ENCODE measurements at regions not wholly inside any gene's neighbourhood (a gene's known extent, or its start where the extent isn't known, plus 50 kb on each side); places are given as distances from the start of the nearest gene placed in this dataset.

DNA sequence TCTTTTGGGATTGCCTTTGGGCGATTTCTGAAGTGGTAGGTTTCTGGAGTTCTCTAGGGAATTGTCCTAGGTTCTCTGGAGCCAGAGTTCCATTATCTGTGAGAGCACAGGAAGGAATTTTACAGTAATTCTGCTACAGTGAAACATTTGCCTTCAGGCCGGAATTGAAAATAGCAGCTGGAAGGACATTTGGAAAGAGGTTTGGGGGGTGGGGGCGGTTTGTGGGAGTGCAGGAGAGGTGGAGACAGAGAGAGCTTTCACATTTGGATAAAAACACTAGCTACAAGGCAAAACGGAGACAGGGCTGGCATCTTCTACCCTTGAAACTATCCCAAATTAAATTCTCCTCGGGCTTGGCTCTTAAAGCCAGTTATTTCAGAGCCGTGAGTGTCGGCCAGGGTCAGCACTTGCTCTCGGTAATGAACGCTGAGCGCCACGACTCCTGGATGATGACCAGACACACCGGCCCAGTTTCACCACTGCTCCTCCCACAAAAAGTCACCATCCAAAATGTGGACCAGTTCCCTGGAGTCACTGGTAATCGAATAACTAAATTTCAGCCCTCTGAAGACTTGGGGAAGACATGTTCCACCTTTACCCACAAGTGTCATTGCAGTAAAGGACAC lies 67.7 kb upstream of the TANC2 start (continued):
- TF ChIP-seq, protein P1, sequence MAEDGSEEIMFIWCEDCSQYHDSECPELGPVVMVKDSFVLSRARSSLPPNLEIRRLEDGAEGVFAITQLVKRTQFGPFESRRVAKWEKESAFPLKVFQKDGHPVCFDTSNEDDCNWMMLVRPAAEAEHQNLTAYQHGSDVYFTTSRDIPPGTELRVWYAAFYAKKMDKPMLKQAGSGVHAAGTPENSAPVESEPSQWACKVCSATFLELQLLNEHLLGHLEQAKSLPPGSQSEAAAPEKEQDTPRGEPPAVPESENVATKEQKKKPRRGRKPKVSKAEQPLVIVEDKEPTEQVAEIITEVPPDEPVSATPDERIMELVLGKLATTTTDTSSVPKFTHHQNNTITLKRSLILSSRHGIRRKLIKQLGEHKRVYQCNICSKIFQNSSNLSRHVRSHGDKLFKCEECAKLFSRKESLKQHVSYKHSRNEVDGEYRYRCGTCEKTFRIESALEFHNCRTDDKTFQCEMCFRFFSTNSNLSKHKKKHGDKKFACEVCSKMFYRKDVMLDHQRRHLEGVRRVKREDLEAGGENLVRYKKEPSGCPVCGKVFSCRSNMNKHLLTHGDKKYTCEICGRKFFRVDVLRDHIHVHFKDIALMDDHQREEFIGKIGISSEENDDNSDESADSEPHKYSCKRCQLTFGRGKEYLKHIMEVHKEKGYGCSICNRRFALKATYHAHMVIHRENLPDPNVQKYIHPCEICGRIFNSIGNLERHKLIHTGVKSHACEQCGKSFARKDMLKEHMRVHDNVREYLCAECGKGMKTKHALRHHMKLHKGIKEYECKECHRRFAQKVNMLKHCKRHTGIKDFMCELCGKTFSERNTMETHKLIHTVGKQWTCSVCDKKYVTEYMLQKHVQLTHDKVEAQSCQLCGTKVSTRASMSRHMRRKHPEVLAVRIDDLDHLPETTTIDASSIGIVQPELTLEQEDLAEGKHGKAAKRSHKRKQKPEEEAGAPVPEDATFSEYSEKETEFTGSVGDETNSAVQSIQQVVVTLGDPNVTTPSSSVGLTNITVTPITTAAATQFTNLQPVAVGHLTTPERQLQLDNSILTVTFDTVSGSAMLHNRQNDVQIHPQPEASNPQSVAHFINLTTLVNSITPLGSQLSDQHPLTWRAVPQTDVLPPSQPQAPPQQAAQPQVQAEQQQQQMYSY (CRISPR knock-in tag; IDR thresholded peaks at IDR 0.05) = no peak
- no peak for TF ChIP-seq ZNF432 (CRISPR knock-in tag; IDR thresholded peaks at IDR 0.05; ENCODE audit: borderline replicate concordance)
- no peak for TF ChIP-seq POLR2G (IDR thresholded peaks at IDR 0.05; ENCODE audit: low read depth, low read length)
- TF ChIP-seq KLF15 (CRISPR knock-in tag; IDR thresholded peaks at IDR 0.05; ENCODE audit: borderline replicate concordance) = no peak
- TF ChIP-seq ARNT2 (CRISPR knock-in tag; IDR thresholded peaks at IDR 0.05; ENCODE audit: low read depth) = no peak
- TF ChIP-seq ZNF644 (CRISPR knock-in tag; IDR thresholded peaks at IDR 0.05; ENCODE audit: low read depth) = no peak

DNA sequence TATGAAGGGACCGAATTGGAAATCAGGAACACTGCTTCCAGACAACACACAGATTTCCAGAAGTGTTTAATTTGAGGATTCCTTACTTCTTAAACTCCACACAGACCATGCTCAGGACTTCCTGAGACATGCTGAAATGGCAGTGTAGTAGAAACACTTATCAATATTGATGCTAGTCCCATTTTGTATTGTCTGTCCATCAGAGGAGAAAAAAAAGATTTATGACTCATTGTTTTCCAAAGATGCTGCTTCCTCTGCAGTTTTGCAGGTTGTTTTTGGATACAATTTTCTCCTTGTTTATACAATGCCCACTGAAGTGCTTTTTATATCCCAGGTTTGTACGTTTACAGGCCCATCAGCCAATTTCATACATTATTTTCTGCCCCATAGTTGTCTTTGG lies 68.3 kb upstream of the TANC2 start:
- Histone ChIP-seq H4K20me1 (ENCODE audit: insufficient read depth, low read length) (no peaks in the 10 kb centered on the region), H3K9me3 (ENCODE audit: low read length) (no peaks in the 10 kb centered on the region), H3K36me3 (replicated peaks in 1 of 2; ENCODE audit: control insufficient read depth in 1 of 2, insufficient read depth in 2 of 2, low read length in 2 of 2) (no peaks in the 10 kb centered on the region), H2AFZ (ENCODE audit: low read length) (no peak overlapping the region), H3K4me2 (ENCODE audit: low read depth, low read length) (no peak overlapping the region), H3K27ac (ENCODE audit: extremely low read length, insufficient read depth, low read length) (no peak overlapping the region), H3K27me3 (ENCODE audit: control insufficient read depth in 1 of 2, insufficient read depth in 2 of 2, low read length in 2 of 2) (peaks cover 2 to 60% of the 10 kb centered on the region in 2 experiments; a peak in 4 of 5 replicates), H3K4me3 (replicated peaks in 1 of 3; ENCODE audit: insufficient read depth in 1 of 3, low read depth in 2 of 3, low read length in 3 of 3) (no peak overlapping the region), H3K4me1 (ENCODE audit: insufficient read depth, low read length) (no peaks in the 10 kb centered on the region), H3K9ac (ENCODE audit: insufficient read depth, low read depth, low read length) (no peak overlapping the region), H3K79me2 (ENCODE audit: insufficient read depth, low read length) (no peaks in the 10 kb centered on the region)
- in situ Hi-C loops (cut with HindIII; ENCODE audit: extremely low pct_ligation_motif_present, low pct_unique_long_range_greater_than_20kb) = no loop called here
- intact Hi-C loops (cut with micrococcal nuclease; ENCODE audit: unreplicated experiment) = no loop called here
- ATAC-seq = no peak
- ChIA-PET POLR2A (no interaction called here), CTCF (ENCODE audit: low intra/inter-chr PET ratio, low total read pairs) (no interaction called here)
- BruUV-seq (replicated peaks) = no TSS peak
- no peak for FAIRE-seq
- 10% methylated on average over 2 of the region's 2 CpGs for WGBS (ENCODE audit: low lambda C conversion rate)
- DNase-seq (ENCODE audit: low spot score) = no peak
- TF ChIP-seq, protein P2, sequence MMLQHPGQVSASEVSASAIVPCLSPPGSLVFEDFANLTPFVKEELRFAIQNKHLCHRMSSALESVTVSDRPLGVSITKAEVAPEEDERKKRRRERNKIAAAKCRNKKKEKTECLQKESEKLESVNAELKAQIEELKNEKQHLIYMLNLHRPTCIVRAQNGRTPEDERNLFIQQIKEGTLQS (CRISPR knock-in tag; IDR thresholded peaks at IDR 0.05) = no peak
- TF ChIP-seq, protein P3, sequence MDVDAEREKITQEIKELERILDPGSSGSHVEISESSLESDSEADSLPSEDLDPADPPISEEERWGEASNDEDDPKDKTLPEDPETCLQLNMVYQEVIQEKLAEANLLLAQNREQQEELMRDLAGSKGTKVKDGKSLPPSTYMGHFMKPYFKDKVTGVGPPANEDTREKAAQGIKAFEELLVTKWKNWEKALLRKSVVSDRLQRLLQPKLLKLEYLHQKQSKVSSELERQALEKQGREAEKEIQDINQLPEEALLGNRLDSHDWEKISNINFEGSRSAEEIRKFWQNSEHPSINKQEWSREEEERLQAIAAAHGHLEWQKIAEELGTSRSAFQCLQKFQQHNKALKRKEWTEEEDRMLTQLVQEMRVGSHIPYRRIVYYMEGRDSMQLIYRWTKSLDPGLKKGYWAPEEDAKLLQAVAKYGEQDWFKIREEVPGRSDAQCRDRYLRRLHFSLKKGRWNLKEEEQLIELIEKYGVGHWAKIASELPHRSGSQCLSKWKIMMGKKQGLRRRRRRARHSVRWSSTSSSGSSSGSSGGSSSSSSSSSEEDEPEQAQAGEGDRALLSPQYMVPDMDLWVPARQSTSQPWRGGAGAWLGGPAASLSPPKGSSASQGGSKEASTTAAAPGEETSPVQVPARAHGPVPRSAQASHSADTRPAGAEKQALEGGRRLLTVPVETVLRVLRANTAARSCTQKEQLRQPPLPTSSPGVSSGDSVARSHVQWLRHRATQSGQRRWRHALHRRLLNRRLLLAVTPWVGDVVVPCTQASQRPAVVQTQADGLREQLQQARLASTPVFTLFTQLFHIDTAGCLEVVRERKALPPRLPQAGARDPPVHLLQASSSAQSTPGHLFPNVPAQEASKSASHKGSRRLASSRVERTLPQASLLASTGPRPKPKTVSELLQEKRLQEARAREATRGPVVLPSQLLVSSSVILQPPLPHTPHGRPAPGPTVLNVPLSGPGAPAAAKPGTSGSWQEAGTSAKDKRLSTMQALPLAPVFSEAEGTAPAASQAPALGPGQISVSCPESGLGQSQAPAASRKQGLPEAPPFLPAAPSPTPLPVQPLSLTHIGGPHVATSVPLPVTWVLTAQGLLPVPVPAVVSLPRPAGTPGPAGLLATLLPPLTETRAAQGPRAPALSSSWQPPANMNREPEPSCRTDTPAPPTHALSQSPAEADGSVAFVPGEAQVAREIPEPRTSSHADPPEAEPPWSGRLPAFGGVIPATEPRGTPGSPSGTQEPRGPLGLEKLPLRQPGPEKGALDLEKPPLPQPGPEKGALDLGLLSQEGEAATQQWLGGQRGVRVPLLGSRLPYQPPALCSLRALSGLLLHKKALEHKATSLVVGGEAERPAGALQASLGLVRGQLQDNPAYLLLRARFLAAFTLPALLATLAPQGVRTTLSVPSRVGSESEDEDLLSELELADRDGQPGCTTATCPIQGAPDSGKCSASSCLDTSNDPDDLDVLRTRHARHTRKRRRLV (CRISPR knock-in tag; IDR thresholded peaks at IDR 0.05) = no peak
- TF ChIP-seq, protein P4, sequence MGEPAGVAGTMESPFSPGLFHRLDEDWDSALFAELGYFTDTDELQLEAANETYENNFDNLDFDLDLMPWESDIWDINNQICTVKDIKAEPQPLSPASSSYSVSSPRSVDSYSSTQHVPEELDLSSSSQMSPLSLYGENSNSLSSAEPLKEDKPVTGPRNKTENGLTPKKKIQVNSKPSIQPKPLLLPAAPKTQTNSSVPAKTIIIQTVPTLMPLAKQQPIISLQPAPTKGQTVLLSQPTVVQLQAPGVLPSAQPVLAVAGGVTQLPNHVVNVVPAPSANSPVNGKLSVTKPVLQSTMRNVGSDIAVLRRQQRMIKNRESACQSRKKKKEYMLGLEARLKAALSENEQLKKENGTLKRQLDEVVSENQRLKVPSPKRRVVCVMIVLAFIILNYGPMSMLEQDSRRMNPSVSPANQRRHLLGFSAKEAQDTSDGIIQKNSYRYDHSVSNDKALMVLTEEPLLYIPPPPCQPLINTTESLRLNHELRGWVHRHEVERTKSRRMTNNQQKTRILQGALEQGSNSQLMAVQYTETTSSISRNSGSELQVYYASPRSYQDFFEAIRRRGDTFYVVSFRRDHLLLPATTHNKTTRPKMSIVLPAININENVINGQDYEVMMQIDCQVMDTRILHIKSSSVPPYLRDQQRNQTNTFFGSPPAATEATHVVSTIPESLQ (CRISPR knock-in tag; conservative IDR thresholded peaks at IDR 0.05) = no peak
- TF ChIP-seq ZNF431 (CRISPR knock-in tag; IDR thresholded peaks at IDR 0.05; ENCODE audit: borderline replicate concordance, low read depth) = no peak
- no peak for TF ChIP-seq ZNF724P (CRISPR knock-in tag; IDR thresholded peaks at IDR 0.05; ENCODE audit: borderline replicate concordance)
- no peak for TF ChIP-seq NFYC (CRISPR knock-in tag; IDR thresholded peaks at IDR 0.05)
